Activated naive CD4-positive, alpha-beta T cell treated with anti-CD3 and anti-CD28 coated beads, Interleukin-2, amount 10 ng/mL, durations not matched to agents 7 days and 5 days (primary cell): ENCODE measurements at regions not wholly inside any gene's neighbourhood (a gene's known extent, or its start where the extent isn't known, plus 50 kb on each side); places are given as distances from the start of the nearest gene placed in this dataset.

Source experiments
- CTCF ChIA-PET: fragments of 350-600 bp; sonication (Branson Sonifier 250); formaldehyde crosslinking; loops from one replicate; lab custom pipeline; 2021; ENCODE audit warnings: antibody characterized with exemption; lab: Charles Lee
- DNase-seq: peaks from one replicate; pipeline ENCODE4 v3.0.0-alpha.2; 2020
- H3K27ac Mint-ChIP-seq: one replicate; pipeline ENCODE4 v1.8.0; 2021; ENCODE audit warnings: mild to moderate bottlenecking, moderate library complexity, mixed read lengths
- H3K27me3 Mint-ChIP-seq: one replicate; pipeline ENCODE4 v1.8.0; 2021; ENCODE audit warnings: mild to moderate bottlenecking, mixed read lengths
- H3K36me3 Mint-ChIP-seq: one replicate; pipeline ENCODE4 v1.8.0; 2021; ENCODE audit warnings: mixed read lengths
- H3K4me1 Mint-ChIP-seq: one replicate; pipeline ENCODE4 v1.8.0; 2021; ENCODE audit warnings: mixed read lengths
- H3K4me3 Mint-ChIP-seq: one replicate; pipeline ENCODE4 v1.8.0; 2021; ENCODE audit warnings: mild to moderate bottlenecking, moderate library complexity, mixed read lengths
- H3K9me3 Mint-ChIP-seq: one replicate; pipeline ENCODE4 v1.8.0; 2021; ENCODE audit warnings: mixed read lengths

GRCh38 chr10:120749856-120750566 is 101.2 kb upstream of the WDR11 start:
- no peaks in the 10 kb centered on the region for H3K27me3 Mint-ChIP-seq
- no peak for DNase-seq
- CTCF ChIA-PET = no interaction called here
- H3K9me3 Mint-ChIP-seq = no peaks in the 10 kb centered on the region
- no peaks in the 10 kb centered on the region for H3K36me3 Mint-ChIP-seq
- no peak overlapping the region for H3K4me3 Mint-ChIP-seq
- H3K27ac Mint-ChIP-seq = no peak overlapping the region
- no peaks in the 10 kb centered on the region for H3K4me1 Mint-ChIP-seq

- Mint-ChIP-seq H3K36me3 (no peaks in the 10 kb centered on the region), H3K9me3 (no peaks in the 10 kb centered on the region), H3K27ac (no peak overlapping the region), H3K4me3 (no peak overlapping the region), H3K4me1 (no peaks in the 10 kb centered on the region), H3K27me3 (no peaks in the 10 kb centered on the region)
- CTCF ChIA-PET = no interaction called here
- DNase-seq = no peak
These were observed 95.4 kb upstream of the WDR11 start for GRCh38 chr10:120755771-120756170.

DNA sequence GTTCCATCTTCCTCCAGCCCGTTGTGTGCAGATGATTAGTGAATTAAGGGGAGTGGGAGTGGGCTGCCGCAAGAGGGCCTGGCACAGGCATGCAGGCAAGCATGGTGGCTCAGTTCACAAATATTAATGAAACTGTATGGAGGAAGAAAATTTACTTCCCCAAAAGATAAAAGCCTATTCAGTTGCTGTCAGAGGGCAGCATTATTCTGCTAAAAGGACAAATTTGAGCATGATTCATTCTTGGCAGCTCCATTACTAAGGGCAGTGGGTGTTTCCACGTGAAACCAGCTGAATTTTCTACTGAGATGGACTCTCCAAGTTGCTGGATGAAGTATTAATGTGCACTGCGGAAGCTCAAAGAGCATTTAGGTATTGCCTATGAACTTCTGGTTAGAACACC is 90.9 kb upstream of the WDR11 start:
- no peak overlapping the region for H3K4me3 Mint-ChIP-seq
- no peak overlapping the region for H3K27ac Mint-ChIP-seq
- no peaks in the 10 kb centered on the region for H3K36me3 Mint-ChIP-seq
- no peak for DNase-seq
- H3K4me1 Mint-ChIP-seq = no peaks in the 10 kb centered on the region
- H3K9me3 Mint-ChIP-seq = no peaks in the 10 kb centered on the region
- CTCF ChIA-PET = no interaction called here
- H3K27me3 Mint-ChIP-seq = no peaks in the 10 kb centered on the region

DNA sequence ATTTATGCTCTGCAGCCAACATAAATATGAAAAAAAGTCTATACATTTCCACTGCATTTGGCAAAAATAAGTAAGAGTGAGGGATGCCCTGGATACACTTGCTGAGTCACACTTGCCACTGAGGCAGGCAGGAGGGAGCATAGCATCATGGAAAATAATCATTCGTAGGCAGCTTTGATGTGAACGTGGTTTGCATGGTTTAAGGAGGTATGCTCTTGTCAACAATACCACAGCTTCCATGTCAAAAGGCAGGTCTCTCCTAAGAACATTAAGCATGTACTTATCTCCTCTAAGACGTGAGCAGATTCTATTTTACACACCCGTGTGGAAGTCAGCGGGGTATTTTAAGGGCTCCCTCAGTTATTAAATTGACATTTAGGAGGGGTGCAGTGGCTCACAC is 89.2 kb upstream of the WDR11 start:
- H3K36me3 Mint-ChIP-seq = no peaks in the 10 kb centered on the region
- H3K27me3 Mint-ChIP-seq = no peaks in the 10 kb centered on the region
- H3K4me3 Mint-ChIP-seq = no peak overlapping the region
- DNase-seq = no peak
- H3K27ac Mint-ChIP-seq = no peak overlapping the region
- CTCF ChIA-PET = no interaction called here
- no peaks in the 10 kb centered on the region for H3K9me3 Mint-ChIP-seq
- H3K4me1 Mint-ChIP-seq = no peaks in the 10 kb centered on the region

GRCh38 chr10:120765226-120765803 is 85.8 kb upstream of the WDR11 start:
- no peaks in the 10 kb centered on the region for H3K36me3 Mint-ChIP-seq
- H3K4me3 Mint-ChIP-seq = no peak overlapping the region
- no peak for DNase-seq
- H3K27ac Mint-ChIP-seq = no peak overlapping the region
- CTCF ChIA-PET = no interaction called here
- no peaks in the 10 kb centered on the region for H3K4me1 Mint-ChIP-seq
- H3K9me3 Mint-ChIP-seq = no peaks in the 10 kb centered on the region
- no peaks in the 10 kb centered on the region for H3K27me3 Mint-ChIP-seq

GRCh38 chr10:120768227-120768626 is 82.9 kb upstream of the WDR11 start:
- CTCF ChIA-PET = no interaction called here
- Mint-ChIP-seq H3K4me1 (no peaks in the 10 kb centered on the region), H3K4me3 (no peak overlapping the region), H3K9me3 (no peaks in the 10 kb centered on the region), H3K27ac (no peak overlapping the region), H3K27me3 (no peaks in the 10 kb centered on the region), H3K36me3 (no peaks in the 10 kb centered on the region)
- no peak for DNase-seq

DNA sequence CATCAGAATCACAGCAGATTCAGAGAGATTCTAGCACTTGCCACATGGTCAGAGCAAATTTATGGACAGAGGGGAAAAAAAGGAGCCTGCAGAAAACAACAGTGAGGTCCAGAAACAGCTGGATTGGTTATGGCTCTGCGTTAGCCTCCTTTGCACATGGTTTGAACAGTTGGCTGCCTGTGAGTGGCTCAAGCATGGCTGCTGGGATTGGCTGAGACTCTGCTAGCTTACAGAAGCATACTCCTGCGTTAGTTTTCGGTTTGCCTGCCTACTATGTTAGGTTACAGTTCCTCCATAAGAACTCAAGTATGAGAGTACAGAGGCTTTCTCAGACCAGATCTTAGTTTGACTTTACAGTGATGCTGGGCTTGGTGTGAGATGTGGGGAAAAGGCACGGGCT is 80.7 kb upstream of the WDR11 start:
- no peak for DNase-seq
- Mint-ChIP-seq H3K9me3 (no peaks in the 10 kb centered on the region), H3K27ac (no peak overlapping the region), H3K27me3 (no peaks in the 10 kb centered on the region), H3K4me1 (no peaks in the 10 kb centered on the region), H3K36me3 (no peaks in the 10 kb centered on the region), H3K4me3 (no peak overlapping the region)
- CTCF ChIA-PET = no interaction called here

GRCh38 chr10:120776442-120776841 is 74.7 kb upstream of the WDR11 start:
- Mint-ChIP-seq H3K27me3 (no peaks in the 10 kb centered on the region), H3K36me3 (no peaks in the 10 kb centered on the region), H3K27ac (no peak overlapping the region), H3K4me1 (no peaks in the 10 kb centered on the region), H3K4me3 (no peak overlapping the region), H3K9me3 (no peaks in the 10 kb centered on the region)
- DNase-seq = no peak
- CTCF ChIA-PET = no interaction called here

DNA sequence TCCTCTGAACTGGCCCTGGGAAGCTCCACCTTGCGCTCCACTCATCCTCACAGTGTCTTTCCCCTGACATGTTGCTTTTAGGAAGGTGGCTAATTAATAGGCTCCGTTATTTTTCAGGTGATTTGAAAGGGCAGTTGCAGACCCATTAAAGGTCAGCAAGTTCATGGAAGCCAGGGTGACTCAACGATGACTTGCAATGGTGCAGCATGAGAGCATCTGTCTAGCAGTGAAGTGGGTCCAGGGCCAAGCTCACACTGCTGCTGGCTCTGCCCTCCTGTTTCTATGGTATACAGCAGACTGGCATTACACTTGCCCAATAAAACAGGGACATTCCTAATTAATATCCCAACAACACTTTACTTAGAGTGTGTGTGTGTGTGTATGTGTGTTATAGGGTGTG is 68.8 kb upstream of the WDR11 start:
- H3K4me1 Mint-ChIP-seq = no peaks in the 10 kb centered on the region
- CTCF ChIA-PET = no interaction called here
- no peaks in the 10 kb centered on the region for H3K36me3 Mint-ChIP-seq
- H3K9me3 Mint-ChIP-seq = no peaks in the 10 kb centered on the region
- no peaks in the 10 kb centered on the region for H3K27me3 Mint-ChIP-seq
- no peak overlapping the region for H3K4me3 Mint-ChIP-seq
- no peak overlapping the region for H3K27ac Mint-ChIP-seq
- no peak for DNase-seq

DNA sequence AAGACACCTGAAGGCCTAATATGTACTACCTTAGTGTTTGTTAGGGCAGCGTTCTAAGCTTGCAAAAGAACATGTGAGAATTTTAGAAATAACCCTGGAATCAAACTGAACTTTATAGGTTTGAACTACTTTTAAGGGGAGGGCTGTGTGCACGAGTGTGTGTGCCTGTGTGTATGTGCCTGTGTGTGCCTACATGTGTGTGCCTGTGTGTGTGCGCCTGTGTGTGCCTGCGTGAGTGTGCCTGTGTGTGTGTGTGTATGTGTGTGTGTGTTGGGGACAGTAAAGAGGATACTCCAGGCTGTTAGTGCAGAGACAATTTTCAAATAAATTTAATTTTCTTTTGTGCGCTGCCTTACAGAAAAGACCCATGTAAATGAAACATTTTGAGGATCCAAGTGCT is 68.1 kb upstream of the WDR11 start:
- no peak overlapping the region for H3K4me3 Mint-ChIP-seq
- no peaks in the 10 kb centered on the region for H3K4me1 Mint-ChIP-seq
- no peaks in the 10 kb centered on the region for H3K36me3 Mint-ChIP-seq
- no peaks in the 10 kb centered on the region for H3K9me3 Mint-ChIP-seq
- H3K27me3 Mint-ChIP-seq = no peaks in the 10 kb centered on the region
- DNase-seq = no peak
- CTCF ChIA-PET = no interaction called here
- no peak overlapping the region for H3K27ac Mint-ChIP-seq

- CTCF ChIA-PET = no interaction called here
- H3K27me3 Mint-ChIP-seq = no peaks in the 10 kb centered on the region
- H3K36me3 Mint-ChIP-seq = no peaks in the 10 kb centered on the region
- H3K4me1 Mint-ChIP-seq = no peaks in the 10 kb centered on the region
- no peak for DNase-seq
- H3K9me3 Mint-ChIP-seq = no peaks in the 10 kb centered on the region
- H3K4me3 Mint-ChIP-seq = no peak overlapping the region
- no peak overlapping the region for H3K27ac Mint-ChIP-seq
These were observed 67.3 kb upstream of the WDR11 start for GRCh38 chr10:120783867-120784266.

DNA sequence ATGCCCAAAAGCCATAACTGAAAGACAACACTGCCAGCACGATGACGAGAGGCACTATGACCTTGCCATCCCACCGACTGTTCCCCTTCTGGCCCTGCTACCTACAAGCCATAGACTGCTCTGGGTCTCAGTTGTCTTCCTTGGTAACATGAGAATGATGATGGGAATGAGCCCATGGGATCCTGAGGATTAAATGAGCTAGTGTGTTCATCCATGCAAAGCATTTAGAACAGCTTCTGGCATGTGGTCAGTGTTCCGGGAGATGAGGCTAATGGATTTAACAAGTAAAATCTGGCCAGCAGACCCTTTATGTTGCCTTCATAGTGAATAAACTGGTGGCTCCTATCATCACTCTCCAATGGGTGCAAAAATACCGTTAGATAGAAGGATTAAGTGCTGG is 62.4 kb upstream of the WDR11 start:
- DNase-seq = no peak
- Mint-ChIP-seq H3K27me3 (no peaks in the 10 kb centered on the region), H3K36me3 (no peaks in the 10 kb centered on the region), H3K9me3 (no peaks in the 10 kb centered on the region), H3K4me1 (no peaks in the 10 kb centered on the region), H3K27ac (no peak overlapping the region), H3K4me3 (no peak overlapping the region)
- CTCF ChIA-PET = no interaction called here

DNA sequence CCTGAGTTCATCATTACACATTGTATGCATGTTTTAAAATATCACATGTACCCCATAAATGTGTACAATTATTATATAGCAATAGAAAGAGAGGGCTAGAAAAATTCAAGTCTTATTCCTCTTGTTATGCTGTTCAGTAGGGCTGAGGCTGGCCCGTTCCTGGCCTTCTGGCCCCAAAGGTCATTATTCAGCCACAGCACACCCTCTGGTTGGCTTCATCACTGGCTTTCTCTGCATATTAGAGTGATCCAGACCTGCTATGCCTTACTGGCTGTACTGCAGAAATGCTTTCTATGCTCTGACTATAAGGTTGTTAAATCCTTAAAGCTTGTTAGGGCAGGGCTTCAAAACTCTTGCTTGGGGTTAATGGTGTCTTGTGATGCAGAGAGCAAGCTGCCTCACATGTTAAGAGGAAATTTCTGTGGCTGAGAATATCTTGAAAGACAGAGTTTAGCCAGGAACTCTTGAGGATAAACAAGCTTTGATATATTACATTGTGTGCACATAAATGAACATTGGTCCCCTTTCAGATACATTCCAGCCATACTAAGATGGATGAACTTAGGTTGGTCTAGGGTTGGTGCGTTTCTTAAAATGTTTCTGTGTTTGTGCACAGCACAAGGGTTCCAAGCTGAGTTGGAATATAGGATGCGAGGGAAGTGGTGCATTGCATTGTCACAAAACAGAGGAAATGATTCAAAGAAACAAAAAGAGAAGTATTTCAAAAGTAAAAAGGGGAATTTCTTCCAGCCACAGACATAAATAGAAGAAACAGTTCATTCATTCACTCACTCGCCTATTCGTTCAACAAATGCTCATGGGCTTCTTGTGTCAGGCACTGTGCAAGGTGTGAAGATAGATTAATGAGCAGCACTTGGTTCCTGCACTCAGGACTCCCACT is 61.6 kb upstream of the WDR11 start:
- H3K4me3 Mint-ChIP-seq = no peak overlapping the region
- no peak for DNase-seq

DNA sequence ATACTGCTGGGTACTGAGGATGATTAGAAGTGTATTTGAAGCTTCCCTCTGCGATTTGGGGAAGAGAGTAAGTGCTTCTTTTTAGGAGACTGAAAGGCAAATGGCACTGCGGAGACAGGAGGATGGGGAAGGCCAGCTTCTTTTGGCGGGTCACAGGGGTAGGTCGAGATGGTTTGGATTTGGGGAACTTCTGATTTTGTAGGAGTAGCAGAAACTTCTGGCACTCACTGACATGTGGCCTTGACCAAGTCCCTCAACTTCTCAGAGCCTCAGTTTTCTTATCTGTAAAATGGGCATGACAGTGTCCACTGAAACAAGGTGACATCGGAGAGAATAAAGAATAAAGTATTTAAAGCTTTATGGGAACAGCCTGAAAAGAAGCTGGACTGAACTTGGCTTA is 59.8 kb upstream of the WDR11 start:
- Mint-ChIP-seq H3K36me3 (no peaks in the 10 kb centered on the region), H3K4me1 (no peaks in the 10 kb centered on the region), H3K9me3 (no peaks in the 10 kb centered on the region), H3K4me3 (no peak overlapping the region), H3K27me3 (no peaks in the 10 kb centered on the region), H3K27ac (no peak overlapping the region)
- CTCF ChIA-PET = no interaction called here
- no peak for DNase-seq

More for the DNA sequence above, 61.6 kb upstream of the WDR11 start:
- Mint-ChIP-seq H3K27ac (no peak overlapping the region), H3K9me3 (no peaks in the 10 kb centered on the region), H3K4me1 (no peaks in the 10 kb centered on the region), H3K27me3 (no peaks in the 10 kb centered on the region), H3K36me3 (no peaks in the 10 kb centered on the region)
- CTCF ChIA-PET = no interaction called here

DNA sequence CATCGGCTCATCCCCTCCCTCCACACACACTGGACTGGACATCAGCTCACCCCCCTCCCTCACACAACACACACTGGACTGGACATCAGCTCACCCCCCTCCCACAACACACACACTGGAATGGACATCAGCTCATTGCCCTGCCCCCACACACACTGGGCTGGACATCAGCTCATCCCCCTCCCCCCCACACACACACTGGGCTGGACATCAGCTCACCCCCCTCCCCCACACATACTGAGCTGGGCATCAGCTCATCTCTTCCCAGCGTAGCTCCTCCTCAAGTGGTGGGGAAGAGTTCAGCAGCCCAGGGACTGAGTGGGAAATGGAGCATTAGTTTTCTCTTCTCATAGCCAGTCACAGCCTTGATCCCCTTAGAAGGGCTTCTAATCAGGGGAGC is 58.1 kb upstream of the WDR11 start:
- H3K4me1 Mint-ChIP-seq = no peaks in the 10 kb centered on the region
- H3K4me3 Mint-ChIP-seq = no peak overlapping the region
- no peaks in the 10 kb centered on the region for H3K27me3 Mint-ChIP-seq
- CTCF ChIA-PET = no interaction called here
- no peak overlapping the region for H3K27ac Mint-ChIP-seq
- no peak for DNase-seq
- no peaks in the 10 kb centered on the region for H3K9me3 Mint-ChIP-seq
- no peaks in the 10 kb centered on the region for H3K36me3 Mint-ChIP-seq
